DND-41 (cell line): ENCODE measurements at regions not wholly inside any gene's neighbourhood (a gene's known extent, or its start where the extent isn't known, plus 50 kb on each side); places are given as distances from the start of the nearest gene placed in this dataset.

Experiments
- ATAC-seq: fragments of 200-7000 bp; cut with Tn5 transposase; 3 replicates; pipeline ENCODE4 v1.9.1; 2021; ENCODE audit warnings: low read depth; ENCODE audit not compliant: insufficient read depth
- DNase-seq: peaks from one replicate; pipeline ENCODE4 v3.0.0-alpha.2; 2020
- H2AFZ ChIP-seq: 2 replicates; pipeline ENCODE4 v1.6.0; 2012; ENCODE audit warnings: low read depth, low read length
- H3K27ac ChIP-seq: 2 replicates; pipeline ENCODE4 v1.5.1; 2012; ENCODE audit warnings: low read length, inconsistent platforms
- H3K27me3 ChIP-seq: fragments of 200-600 bp; sonication (generic); 2 replicates; pipeline ENCODE4 v1.6.0; 2012; ENCODE audit warnings: low read length, mild to moderate bottlenecking, inconsistent platforms; ENCODE audit not compliant: insufficient read depth, poor library complexity
- H3K36me3 ChIP-seq: 2 replicates; pipeline ENCODE4 v1.5.1; 2012; ENCODE audit warnings: low read length, inconsistent platforms; ENCODE audit not compliant: insufficient read depth
- H3K4me1 ChIP-seq: 2 replicates; pipeline ENCODE4 v1.5.1; 2012; ENCODE audit warnings: mild to moderate bottlenecking, low read length; ENCODE audit not compliant: insufficient read depth
- H3K4me2 ChIP-seq: 2 replicates; pipeline ENCODE4 v1.6.0; 2012; ENCODE audit warnings: mild to moderate bottlenecking, moderate library complexity, low read length, inconsistent platforms; ENCODE audit not compliant: insufficient read depth
- H3K4me3 ChIP-seq, 2 experiments: fragments of 200-600 bp in 1 of 2; shearing (Covaris generic) in 1 of 2; 2 replicates each; pipeline ENCODE4 v1.5.1; 2012 to 2016; ENCODE audit warnings: inconsistent platforms in 2 of 2, low read length in 2 of 2, mild to moderate bottlenecking in 2 of 2, low read depth in 1 of 2, moderate library complexity in 1 of 2
- H3K79me2 ChIP-seq: 2 replicates; pipeline ENCODE4 v1.6.0; 2012; ENCODE audit warnings: low read length, inconsistent platforms; ENCODE audit not compliant: insufficient read depth
- H3K9ac ChIP-seq: 2 replicates; pipeline ENCODE4 v1.6.0; 2012; ENCODE audit warnings: low read depth, mild to moderate bottlenecking, inconsistent platforms, low read length, moderate library complexity
- H3K9me3 ChIP-seq: 2 replicates; pipeline ENCODE4 v1.5.1; 2012; ENCODE audit warnings: low read length, moderate library complexity, mild to moderate bottlenecking, inconsistent platforms; ENCODE audit not compliant: insufficient read depth, severe bottlenecking
- H4K20me1 ChIP-seq: 2 replicates; pipeline ENCODE4 v1.6.0; 2012; ENCODE audit warnings: low read length; ENCODE audit not compliant: insufficient read depth
- EZH2 ChIP-seq: IDR thresholded peaks from 3 replicates; pipeline ENCODE4 v1.6.1; 2012; ENCODE audit warnings: borderline replicate concordance, low read depth, mild to moderate bottlenecking, moderate library complexity, low read length, inconsistent platforms; ENCODE audit not compliant: severe bottlenecking

DNA sequence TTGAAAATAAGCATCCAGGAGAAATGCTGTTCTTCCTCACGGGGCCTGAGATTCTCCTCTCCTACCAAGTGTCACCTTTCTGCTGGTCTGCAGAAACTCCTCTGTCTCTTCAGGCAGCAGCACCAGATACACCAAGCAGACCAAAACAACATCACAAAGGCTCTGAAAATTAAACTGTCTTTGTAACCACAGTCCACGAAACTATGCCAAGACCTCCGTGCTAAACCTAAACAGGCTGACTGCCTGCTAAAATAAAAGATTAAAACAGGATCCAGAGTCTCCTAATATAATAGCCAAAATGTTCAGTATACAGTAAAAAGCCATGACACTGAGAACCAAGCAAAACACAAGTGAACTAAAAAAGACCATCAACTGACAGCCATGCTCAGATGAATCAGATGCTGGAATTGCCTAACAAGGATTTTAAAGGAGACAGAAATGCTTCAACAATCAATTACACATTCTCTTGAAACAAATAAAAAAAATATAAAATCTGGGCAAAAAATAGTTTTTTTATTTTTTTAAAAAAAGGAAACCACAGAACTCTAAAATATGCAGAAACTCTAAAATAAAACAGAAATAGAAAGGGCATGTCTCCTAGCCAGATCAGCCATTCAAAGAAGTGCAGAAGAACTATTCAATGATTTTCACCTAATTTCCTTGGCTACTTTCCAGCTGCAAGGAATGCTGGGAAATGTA lies 50.3 kb upstream of the TOX3 start:
- Histone ChIP-seq H3K9me3 (no peaks in the 10 kb centered on the region), H3K4me1 (no peaks in the 10 kb centered on the region), H4K20me1 (no peaks in the 10 kb centered on the region), H3K27ac (no peak overlapping the region), H3K27me3 (peaks cover 4% of the 10 kb centered on the region), H3K9ac (no peak overlapping the region), H2AFZ (no peak overlapping the region), H3K4me2 (no peak overlapping the region), H3K36me3 (no peaks in the 10 kb centered on the region), H3K79me2 (no peaks in the 10 kb centered on the region), H3K4me3 (no peak overlapping the region)
- ATAC-seq (no peak), DNase-seq (no peak)
- TF ChIP-seq EZH2, result no peak
